Ishikawa (cell line): ENCODE measurements at regions not wholly inside any gene's neighbourhood (a gene's known extent, or its start where the extent isn't known, plus 50 kb on each side); places are given as distances from the start of the nearest gene placed in this dataset.

ENCODE experiments used
- CREB1 ChIP-seq: IDR thresholded peaks from 2 replicates; pipeline ENCODE4 v1.6.1; 2012; ENCODE audit warnings: low read depth
- TAF1 ChIP-seq: IDR thresholded peaks from 2 replicates; pipeline ENCODE4 v1.6.1; 2012; ENCODE audit warnings: low read depth, mild to moderate bottlenecking
- YY1 ChIP-seq: IDR thresholded peaks from 2 replicates; pipeline ENCODE4 v1.6.1; 2012; ENCODE audit warnings: low read depth
- ZBTB7A ChIP-seq: IDR thresholded peaks from 2 replicates; pipeline ENCODE4 v1.6.1; 2012; ENCODE audit warnings: low read depth

GRCh38 chr5:155307229-155307628 is 293.7 kb downstream of the KIF4B start:
- no peak for TF ChIP-seq ZBTB7A
- TF ChIP-seq TAF1 = no peak
- no peak for TF ChIP-seq CREB1
- TF ChIP-seq YY1 = no peak
